ENCODE measurements at regions not wholly inside any gene's neighbourhood (a gene's known extent, or its start where the extent isn't known, plus 50 kb on each side); places are given as distances from the start of the nearest gene placed in this dataset.

DNA sequence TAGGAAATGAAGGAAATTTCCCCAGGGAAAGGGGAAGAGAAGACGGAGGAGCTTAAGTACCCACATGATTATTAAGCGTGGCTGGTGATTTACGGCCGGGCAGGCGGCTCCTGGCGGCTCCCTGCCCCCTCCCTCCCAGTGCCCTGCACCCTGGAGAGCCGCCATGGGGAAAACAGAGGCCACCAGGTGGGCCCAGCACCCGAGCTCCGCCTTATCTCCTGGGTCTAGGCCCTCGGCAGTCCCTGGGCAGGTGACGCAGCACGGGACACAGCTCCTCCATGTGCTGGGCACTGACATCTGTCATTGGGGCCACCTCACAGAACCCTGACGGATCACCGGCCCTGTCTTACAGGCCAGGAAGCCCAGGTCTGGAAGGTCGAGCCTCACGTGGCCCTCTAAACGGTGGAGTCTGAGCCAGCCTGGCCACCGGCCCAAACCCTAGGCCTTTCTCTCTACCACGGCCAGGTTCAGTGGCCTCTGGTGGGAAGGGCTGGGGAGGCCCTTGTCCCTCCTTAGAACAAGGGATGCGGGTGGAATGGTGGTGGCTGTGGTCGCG lies 60.2 kb upstream of the PPARA start:
- TF ChIP-seq, protein P1, sequence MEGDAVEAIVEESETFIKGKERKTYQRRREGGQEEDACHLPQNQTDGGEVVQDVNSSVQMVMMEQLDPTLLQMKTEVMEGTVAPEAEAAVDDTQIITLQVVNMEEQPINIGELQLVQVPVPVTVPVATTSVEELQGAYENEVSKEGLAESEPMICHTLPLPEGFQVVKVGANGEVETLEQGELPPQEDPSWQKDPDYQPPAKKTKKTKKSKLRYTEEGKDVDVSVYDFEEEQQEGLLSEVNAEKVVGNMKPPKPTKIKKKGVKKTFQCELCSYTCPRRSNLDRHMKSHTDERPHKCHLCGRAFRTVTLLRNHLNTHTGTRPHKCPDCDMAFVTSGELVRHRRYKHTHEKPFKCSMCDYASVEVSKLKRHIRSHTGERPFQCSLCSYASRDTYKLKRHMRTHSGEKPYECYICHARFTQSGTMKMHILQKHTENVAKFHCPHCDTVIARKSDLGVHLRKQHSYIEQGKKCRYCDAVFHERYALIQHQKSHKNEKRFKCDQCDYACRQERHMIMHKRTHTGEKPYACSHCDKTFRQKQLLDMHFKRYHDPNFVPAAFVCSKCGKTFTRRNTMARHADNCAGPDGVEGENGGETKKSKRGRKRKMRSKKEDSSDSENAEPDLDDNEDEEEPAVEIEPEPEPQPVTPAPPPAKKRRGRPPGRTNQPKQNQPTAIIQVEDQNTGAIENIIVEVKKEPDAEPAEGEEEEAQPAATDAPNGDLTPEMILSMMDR (IDR thresholded peaks at IDR 0.05; ENCODE audit: low read depth, low read length, poor library complexity, severe bottlenecking): no peak
- no peak for TF ChIP-seq EZH2phosphoT487 (IDR thresholded peaks at IDR 0.05; ENCODE audit: borderline replicate concordance, low read length)
